ENCODE measurements at regions not wholly inside any gene's neighbourhood (a gene's known extent, or its start where the extent isn't known, plus 50 kb on each side); places are given as distances from the start of the nearest gene placed in this dataset.

DNA sequence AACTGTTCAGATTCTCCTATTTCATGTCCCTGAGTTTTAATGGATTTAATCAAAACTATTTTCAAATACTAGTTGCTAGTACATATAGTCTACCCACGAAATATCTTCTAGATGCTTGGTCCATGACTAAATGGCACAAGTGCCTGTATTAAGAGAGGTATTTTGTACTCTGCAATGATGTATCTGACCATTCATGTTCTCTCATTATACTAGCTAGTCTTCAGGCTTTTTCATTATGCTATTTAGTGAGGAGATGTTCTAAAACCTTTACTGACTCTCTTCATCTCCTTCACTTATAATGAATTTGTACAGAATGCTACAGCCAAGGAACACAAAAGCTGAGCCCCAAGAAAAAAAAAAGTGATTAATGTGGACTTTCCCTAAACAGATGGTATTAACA, 222.5 kb downstream of the AHR start:
- no peak for DNase-seq (ENCODE audit: low spot score)

DNA sequence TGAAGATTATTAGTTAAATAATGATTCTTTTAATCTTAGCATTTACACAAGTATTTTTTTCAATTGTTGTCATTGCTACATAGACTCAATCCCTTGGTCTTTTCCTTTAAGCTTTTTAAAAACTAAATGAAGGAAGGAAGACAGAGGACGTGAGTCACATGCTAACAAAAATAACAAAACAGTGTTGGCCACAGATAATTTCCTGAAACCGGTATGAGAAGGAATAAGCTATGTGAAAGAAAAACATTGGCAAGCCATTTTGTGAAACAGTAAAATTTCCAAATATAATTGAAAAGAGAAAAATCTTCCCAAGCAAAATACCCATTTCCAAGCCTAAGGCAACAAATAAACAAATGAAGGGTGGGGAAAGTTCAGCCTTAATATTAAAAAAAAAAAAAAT, 223.0 kb downstream of the AHR start:
- DNase-seq (ENCODE audit: low spot score), result no peak

DNA sequence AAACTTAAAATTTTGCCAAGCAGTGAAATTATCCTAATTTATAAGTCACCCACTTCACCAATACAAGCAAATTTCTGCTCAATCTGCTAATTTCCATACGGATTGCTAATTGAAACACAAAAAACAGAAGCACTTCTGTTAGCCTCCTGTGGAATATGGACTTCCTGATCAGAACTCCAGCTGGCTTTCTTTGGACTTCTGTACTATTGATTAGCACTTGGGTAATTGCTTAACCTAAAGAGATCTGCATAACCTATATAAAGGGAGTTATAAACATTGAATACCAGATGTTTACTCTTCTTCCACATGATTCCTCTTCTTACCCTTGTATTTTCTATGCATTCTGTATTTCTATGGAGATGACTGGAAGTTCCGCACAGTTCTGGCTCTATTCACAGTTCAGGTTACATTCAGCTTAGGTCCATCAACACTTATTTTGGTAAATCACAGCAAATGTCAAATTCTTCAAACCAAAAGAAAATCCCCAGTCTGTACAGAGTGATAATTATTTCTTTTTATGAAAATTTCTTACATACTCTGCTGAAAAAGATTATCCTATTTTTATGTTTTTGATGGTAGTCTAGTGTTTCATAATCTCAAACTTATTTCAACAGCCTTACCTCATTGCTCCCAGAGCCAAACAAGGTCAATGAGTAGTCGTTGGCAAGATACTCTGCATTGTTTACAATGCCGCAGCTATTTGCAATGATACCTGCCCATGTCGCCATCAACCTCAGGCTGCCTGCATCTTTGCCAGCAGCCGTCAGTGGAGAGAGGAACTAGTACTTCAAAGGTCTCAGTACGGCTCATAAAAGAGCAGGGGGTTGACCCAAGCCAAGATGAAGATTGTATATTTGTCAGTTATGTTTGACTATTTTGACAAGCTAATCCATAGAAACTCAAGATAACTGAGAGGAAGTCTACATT, 225.6 kb downstream of the AHR start:
- DNase-seq (ENCODE audit: low spot score), result peak; percentile 72

DNA sequence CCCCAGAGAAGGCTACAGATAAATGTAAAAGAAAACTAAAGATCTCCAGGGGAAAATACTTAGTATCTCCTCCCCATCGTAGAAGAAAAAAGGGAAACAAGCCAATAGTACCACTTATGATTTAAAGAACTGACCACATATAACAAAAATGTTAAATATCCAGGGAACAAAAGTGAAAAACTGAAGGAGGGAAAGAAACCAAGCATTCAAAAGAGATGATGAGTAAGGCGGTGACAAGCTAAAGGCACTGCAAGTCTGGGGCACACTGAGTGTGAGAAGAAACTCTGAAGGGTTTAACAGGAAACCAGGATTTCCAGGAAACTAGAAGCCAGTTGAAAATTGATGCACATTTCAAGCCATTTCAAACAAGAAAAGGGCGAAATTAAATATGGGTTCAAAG, 226.3 kb downstream of the AHR start:
- no peak for DNase-seq (ENCODE audit: low spot score)

DNA sequence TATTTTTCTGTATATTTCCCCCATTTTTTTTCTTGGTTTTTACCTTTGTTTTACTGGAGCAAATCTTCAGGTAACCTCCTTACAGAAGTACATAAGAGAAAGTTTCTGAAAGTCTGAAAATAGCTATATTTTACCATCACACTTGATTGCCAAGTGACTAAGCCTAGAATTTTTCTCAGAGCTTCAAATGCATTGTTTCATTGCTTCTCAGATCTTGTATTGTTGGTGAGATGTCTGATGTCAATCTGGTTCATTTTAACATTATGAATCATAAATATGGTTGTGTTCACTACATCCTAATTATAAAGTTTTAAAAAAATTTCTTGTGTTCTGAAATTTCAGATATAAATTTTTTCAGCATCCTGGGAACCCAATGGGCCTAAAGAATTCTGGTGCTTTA, 228.2 kb downstream of the AHR start:
- DNase-seq (ENCODE audit: low spot score), result no peak

DNA sequence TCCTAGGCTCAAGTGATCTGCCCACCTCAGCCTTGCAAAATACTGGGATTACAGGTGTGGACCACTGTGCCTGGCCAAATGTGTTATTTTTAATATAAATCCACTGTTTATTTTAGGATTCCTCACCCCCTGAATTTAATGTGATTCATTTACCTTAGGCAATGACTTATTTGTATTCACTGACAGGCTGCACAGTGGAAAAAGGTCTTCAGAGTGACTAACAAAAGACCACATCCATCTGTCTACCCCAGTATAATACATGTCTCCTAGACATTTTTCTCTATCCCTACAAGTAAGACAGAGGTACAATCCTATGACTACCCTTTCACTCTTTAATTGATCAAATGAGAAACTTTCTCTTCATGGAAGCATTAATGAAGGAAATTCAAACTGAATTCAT, 230.2 kb downstream of the AHR start:
- no peak for DNase-seq (ENCODE audit: low spot score)

DNA sequence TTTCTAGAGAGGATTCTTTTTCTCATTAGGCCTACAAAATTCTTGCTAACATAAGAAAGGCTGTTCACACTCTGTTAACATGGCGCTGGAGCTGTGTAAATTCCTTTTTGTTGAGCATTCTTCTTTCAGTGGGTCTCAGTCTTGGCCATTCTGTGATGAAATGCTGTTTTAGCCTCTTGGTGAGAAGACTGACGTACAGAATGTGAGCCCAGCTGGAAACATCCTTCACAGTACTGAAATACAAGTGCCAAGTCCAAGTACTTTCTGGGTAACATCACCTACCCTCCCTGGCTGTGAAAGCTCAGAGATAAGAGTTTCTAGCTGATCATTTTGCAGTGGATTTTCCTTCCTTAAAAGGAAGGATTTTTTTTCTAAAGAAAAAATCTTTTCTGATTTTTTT, 231.8 kb downstream of the AHR start:
- DNase-seq (ENCODE audit: low spot score), result no peak

DNA sequence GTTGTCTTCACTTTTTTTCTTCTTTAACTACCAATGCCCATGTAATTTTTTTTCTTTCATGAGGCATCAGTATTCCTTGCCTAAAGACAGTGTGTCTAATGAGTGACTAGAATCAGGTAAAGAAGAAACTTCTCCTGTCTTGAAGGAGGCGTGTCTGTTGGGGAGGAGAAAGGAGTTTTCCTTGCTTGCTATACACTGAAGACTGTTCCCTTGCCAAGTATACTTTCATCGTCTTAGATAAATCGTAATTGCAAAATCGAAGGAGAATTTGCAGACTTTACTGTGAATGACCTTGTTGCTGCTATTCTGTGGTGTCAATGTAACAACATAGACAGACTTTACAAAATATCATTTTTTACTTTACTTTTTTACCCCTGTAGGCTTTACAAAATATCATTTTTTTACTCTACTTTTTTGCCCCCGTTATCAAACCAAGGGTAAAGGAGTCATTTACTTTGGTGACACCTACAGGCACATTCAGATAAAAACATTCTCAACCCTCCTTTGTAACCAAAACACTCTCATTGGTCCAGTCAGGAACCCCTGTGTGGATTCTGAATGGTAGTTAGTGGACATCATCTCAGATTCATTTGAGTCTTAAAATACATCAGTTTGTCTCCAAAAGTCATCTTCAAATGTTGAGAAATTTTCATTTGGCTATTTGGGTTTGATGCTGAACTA, 232.4 kb downstream of the AHR start:
- DNase-seq (ENCODE audit: low spot score), result no peak

DNA sequence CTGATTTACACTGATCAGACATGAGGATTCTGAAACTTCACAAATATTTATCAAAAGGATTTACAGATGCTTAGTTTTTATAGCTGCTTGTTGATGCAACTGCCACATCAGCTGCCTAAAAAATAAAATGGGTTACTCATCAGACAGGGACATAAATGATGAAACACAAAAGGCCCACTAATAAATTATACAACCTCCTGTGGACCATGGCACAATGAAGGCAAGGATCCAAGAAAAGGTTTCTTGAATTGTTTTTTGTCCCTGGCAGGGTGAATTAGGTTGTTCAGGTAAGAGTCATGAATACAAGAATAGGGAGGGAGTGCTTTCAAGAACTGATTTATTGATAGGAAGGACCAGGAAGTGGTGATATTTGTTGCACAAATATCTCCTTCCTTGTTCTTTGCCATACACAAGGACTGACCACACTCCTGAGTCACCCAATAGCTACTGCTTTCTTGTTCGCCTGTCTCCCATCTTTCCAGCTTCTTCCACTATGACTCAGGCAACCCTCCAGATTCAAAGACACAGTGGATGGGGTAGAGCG, 234.5 kb downstream of the AHR start:
- DNase-seq (ENCODE audit: low spot score), result no peak

DNA sequence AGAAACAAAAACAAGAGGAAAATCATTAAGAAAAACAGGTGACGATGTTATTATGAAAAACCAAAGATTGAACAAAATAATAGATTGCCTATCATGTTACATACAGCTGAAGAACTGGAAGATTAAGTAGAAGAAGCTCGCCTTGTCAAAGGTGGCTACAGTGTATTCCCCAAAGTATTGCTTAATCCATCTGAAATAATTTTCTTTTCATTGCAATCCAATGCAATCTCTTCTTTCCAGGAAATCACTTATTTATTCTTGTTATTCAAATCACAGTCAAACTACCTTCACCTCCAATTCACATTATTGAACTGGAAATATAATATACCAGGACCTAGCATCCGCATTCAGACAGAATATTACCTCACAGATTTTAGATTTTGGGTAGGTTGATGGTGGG, 235.9 kb downstream of the AHR start:
- no peak for DNase-seq (ENCODE audit: low spot score)

DNA sequence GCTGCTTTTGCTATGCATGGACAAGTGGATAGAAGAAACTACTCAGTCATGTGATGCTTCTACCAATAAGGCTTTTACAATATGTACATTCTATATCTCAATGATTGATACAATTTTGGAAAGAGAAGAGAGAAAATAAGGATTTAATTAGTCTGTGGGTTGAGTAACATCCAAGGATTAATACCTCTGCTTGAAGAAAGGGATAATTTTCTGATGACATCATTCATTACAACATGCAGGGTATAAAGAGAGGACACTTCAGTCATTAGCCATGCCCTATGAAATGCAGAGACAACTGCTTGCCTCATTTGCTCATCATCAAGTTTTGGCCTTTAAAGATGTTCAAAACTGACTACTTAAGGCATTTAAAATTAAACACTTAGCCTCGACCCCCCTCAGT, 237.3 kb downstream of the AHR start:
- DNase-seq (ENCODE audit: low spot score), result no peak

DNA sequence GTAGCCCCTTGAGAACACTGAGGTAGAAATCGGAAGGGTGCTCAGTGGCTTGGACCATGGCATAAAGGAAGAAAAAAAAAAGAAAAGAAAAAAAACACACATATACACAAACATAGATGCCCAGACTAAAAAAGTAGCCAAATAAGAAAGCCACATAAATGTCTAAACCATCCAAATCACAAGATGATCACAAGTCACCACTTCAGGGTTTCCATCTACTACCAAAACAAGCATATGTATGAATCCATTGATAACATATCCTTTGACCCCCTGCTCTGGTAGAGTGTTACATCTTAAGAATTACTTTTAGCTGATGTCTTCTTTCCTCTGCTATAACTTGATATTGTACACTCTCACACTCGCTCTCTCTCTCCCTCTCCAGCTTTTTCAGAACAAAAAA, 245.9 kb downstream of the AHR start:
- no peak for DNase-seq (ENCODE audit: low spot score)

DNA sequence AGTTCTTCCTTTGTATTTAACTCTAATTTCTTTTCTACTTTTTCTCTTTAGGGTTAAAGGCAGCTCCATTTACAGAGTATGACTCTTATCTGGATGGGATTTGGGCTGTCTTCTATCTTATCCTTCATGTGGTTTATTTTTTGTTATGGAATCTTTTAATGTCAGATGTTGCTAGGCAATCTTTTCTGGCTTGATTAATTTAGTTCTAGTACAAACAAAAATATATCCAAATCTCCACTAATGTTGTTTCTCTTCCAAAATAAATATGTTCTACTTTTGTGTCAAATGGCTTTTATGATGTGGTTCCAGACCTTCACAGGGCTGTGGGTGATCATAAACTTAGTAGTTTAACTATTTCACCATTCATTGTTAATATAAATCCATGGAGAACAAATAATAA, 246.9 kb downstream of the AHR start:
- DNase-seq (ENCODE audit: low spot score), result no peak

DNA sequence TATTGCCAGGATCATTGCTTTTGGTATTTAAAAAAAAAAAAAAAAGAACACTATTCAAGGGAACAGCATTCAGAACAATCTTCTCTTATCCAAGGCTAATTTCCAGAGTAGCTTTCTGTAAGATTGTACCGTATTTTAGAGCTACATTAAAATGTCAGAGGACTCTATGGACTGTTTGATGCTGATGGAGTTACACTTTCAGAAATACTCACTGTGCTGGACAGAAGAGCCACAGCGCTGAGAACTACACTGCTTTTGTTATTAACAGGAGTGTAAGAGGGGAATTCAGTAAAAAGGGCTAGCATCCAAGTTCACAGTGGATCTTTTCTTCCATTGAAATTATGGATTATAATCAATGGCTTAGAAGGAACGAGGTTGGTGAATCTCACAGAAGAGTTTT, 247.7 kb downstream of the AHR start:
- DNase-seq (ENCODE audit: low spot score), result no peak

DNA sequence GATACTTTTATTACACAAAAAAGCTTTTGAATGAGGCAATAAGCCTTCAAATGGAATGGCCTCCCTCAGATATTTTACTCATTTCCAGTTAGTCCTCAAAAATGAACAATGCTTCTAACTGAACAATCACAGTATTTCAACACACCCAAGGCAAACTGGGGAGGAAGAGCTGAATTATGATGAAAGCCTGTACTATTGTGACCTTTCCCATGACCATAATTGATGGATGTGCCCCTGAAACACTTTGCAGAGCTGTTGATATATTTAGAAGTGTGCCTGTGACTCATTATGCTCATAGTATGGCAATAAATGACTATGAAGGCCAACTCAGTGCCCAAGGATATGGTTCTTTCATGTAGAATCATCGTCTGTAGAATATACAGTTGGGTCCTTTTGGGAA, 248.1 kb downstream of the AHR start:
- DNase-seq (ENCODE audit: low spot score), result no peak

DNA sequence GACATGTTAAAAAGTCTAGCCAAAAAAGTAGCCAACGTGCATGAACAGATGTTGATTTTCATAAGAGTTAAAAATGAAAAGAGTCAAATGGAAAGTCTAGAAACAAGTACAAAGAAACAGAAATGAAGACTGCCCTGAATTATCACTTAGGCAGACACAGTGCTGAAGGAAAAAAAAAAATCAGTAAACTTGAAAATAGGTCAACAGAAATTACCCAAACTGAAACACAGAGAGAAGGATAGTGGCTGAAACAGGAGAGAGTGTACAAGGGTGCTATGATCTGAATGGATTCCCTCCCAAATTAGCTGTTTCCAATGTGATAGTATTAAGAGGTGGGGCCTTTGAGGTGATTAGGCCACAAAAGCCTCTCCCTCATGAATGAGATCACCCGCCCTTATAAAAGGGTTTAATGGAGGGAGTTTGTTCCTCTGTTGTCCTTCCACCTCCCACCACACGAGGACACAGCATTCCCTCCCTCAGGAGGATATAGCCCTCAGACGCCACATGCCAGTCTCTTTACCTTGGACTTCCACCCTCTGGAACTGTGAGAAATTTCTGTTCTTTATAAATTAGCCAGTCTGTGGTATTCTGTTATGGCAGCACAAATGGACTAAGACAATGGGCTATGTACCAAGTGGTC, 249.7 kb downstream of the AHR start:
- DNase-seq (ENCODE audit: low spot score), result no peak

DNA sequence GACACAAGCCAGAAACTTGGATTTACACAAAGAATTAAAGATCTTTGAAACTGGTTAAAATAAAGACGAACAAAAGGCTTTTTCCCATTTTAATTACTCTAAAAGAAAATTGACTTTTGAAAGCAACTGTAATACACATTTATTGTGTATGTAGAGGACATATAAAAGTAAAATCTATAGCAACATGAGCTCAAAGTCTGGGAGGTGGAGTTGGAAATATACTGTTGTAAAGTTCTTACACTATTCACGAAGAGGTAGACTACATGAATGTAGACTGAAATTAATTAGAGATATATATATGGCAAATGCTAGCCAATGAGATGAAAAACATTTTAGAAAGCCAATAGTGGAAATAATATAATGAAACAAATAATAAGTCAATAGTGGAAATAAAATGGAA, 251.0 kb downstream of the AHR start:
- no peak for DNase-seq (ENCODE audit: low spot score)

DNA sequence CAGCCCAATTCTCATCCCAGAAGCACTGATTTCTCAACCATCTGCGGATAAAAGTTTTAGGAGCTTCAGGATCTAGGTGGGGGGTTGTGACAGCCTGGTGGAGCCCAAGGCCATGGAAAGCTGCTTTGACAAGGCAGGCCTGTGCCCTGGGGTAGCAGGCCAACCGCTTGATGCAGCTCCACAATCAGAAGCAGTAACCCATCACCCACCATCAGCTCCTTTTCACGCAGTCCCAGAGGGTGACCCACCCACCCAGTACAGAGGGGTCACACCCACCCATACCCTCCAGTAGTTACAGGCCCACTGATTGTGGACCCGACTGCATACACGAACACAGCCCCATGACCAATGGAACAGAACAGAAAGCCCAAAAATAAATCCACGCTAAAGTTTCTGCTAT, 253.9 kb downstream of the AHR start:
- no peak for DNase-seq (ENCODE audit: low spot score)

DNA sequence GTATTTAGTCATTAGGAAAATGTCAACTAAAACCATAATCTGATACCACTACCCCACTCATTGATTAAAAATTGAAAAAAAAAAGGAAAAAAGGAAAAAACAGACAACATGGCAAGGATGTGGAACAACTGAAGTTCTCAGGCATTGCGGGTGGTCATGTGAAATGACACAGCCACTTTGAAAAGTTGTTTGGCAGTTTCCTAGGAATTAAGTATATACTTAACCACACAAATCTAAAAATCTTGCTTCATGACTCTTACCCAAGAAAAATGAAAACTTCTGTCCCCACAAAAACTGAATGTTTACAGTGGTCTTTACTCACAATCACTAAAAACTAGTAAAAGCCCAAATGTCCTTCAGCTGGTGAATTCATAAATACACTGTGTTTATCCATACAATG, 254.5 kb downstream of the AHR start:
- DNase-seq (ENCODE audit: low spot score), result no peak

DNA sequence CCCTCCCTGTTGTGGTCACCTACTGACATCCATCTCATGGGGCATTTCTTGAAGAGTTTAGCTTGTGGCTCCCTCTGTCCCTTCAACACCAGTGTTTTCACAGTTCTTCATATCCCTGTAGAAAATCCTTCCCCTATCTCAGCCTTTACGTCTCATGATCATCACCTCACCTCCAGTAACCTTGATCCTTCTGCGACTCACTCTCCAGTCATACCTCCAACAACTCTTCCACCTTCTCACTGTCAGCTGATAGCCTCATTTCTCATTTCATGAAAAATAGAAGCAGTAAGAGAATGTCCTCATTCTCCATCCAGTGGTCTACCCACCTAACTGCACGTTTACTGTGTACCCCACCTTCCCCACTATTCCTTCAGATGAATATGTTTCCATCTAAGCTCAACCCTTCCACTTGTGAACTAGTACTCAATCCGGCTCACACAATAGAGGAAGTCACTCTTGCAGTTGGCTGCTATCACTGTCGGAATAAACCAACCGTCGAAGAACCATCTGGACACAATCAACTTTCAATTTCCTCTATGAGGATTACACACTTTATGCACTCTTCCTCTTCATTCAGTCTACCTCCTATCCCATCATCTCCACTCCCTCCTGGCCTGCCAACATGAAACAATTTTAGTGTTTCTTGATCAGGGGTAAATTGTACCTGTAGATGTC, 256.0 kb downstream of the AHR start:
- DNase-seq (ENCODE audit: low spot score), result no peak

DNA sequence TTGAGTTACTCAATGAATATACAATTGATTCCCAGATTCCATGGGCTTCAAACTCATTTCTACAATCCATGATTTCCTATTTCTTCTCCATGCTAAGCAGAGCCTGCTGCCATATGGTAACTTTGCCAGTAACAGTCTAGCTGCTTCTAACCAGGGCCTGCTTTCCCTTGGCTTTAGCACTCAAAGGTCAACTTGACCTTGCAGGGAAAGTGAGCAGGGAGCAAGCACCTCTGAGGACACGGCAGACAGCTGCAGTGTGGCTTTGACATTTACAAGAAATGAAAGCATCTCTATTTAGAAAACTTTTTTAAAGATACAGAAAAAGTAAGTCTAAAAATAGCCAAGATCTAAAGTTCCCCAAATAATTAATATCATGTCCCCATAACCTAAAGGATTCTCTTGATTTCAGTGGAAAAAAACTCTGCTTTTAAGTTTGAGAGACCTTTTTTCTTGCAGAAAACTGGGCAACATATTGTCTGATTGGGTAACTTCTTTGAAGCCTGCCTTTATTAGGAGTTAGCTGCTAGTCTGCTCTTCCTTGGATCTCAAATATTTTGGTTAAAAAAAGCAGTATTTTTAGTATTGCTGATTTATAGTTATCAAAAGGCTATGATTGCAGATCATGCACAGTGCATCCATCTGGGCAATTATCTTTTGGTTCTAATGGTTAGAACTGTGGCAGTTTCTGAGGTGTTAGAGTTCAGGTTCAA, 257.9 kb downstream of the AHR start:
- no peak for DNase-seq (ENCODE audit: low spot score)
